EL (cell line): ENCODE measurements at regions not wholly inside any gene's neighbourhood (a gene's known extent, or its start where the extent isn't known, plus 50 kb on each side); places are given as distances from the start of the nearest gene placed in this dataset.
"Not testable (repeated sequence)": the region's sequence is repeated elsewhere in the genome, so short reads cannot be mapped to it uniquely, and the experiment has no call there.

Source experiments
- DNase-seq: peaks from one replicate; pipeline ENCODE4 v3.0.0-alpha.2; 2016

DNA sequence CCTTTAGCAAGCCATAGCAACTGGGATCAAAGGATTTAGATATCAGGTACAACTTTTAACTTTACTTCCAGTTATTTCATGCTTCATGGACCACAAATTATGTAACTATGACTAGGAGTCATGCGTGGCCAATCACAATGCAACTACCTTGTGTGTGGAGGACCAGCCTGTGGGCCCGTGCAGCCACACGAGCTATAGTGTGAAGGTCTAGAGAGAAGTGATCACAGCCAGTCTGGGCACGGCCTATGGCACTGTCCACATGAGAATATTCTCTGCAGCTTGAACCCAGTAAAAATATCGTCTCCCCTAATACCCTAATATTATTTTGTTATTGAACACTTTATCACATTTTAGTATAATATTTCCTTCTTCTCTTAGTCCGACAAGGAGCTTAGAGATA, 464.9 kb upstream of the MIR17HG start:
- DNase-seq, result no peak

DNA sequence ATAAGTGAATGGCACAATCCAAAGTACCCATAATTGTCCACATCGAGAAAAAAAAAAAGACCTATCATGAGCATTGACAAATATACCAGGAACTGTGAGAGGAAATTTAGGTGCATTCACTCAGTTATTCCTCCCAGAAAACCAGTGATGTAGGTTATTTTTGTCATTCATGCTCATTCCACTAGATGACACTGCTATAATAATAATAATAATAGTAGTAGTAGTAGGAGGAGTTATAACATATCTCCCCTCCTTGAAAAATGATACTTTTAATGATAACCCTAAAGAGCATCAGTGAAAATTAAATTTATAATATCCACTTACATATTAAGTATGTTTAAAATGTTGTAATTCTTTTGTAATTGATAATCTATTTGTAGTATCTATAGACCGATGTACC, 463.9 kb upstream of the MIR17HG start:
- no peak for DNase-seq

- no peak for DNase-seq
Observed at GRCh38 chr13:90884066-90884465, 463.4 kb upstream of the MIR17HG start.

DNA sequence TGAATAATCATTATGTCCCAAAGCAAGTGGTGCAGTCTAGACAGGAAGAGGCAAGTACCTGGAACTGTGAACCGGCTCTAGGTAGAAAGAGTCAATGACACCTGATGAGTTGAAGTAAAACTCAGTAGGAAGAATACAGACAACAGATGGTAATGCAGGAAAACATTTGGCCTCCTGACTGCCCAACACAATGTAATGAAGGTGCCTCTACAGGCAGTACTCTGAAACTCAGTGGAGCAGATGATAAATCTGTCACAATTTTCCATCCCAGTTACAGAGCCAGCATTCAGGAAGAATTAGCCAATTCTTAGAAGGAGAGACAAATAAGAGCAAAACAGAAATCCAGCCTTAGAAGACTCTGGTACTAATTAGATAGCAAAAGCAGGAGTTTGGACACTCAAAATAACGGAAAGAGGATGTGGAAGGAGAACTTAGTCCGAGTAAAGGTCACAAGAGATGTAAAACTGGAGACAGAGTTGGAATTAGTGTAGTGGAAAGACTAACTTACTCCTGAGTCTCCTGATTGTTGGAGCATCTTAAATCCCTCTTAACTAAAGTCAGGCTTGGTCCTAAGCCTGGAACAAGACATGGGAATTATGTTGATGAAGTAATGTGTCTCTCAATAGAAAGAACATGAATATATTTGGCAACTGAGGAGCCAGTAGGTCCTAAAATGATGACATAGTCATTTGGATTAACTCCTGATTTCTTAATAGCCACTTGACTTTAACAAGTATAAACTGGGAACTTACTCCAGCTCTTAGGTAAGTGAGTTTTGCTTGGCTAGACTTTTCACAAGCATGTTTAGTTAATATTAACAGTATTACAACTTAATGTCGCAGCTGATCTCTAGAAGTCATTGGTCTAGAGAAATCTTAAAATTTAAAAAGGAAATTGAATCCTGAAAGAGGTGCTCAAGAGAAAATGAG, 457.3 kb upstream of the MIR17HG start:
- DNase-seq, result no peak

- no peak for DNase-seq
Observed at GRCh38 chr13:90891329-90891728, 456.2 kb upstream of the MIR17HG start.

DNA sequence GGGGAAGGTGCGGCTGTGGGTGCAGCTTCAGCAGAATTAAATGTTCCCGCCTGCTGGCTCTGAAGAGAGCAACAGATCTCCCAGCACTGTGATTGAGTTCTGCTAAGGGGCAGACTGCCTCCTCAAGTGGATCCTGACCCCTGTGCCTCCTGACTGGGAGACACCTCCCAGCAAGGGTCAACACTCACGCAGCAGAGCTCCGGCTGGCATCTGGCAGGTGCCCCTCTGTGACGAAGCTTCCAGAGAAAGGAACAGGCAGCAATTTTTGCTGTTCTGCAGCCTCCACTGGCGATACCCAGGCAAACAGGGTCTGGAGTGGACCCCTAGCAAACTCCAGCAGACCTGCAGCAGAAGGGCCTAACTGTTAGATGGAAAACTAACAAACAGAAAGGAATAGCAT, 454.3 kb upstream of the MIR17HG start:
- not testable (repeated sequence) for DNase-seq

- no peak for DNase-seq
Observed at GRCh38 chr13:90896002-90896401, 451.5 kb upstream of the MIR17HG start.

DNA sequence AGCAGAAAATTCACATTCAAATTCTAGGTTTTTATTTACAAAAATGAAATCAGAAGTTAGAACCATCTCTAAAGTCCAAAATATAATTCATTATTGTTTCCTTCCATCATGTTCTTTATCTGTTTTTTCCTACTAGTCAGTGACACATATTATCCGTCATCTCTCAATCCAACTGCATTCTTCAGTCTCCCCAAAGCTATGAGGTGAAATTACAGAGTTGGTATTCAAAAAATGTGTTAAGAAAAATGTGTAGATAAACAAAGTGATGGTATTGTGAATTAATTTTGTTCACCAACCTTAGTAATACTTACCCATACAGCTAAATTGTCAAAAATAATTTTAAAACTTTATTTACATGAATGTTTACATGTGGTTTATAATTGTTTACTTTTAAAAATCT, 448.7 kb upstream of the MIR17HG start:
- no peak for DNase-seq

DNA sequence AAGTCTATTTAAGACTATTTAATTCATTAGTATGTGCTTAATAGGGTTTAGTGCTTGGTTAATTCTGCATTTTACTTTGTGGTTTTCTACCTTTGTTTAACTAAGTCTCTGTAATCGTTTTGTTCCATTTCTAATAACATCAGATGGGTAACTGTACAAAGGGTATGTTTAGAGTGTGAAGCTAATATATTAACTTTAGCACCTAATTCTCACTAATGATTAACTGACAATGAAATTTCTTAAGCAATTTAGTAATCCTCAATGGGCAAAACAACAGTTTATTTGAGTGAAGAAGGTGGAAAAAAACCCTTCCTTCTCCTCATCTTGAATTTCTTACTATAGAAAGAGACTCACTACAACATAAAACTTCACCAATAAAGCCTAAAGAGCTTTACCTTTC, 448.1 kb upstream of the MIR17HG start:
- DNase-seq, result no peak

- DNase-seq, result no peak
Observed at GRCh38 chr13:90902255-90902654, 445.2 kb upstream of the MIR17HG start.

DNA sequence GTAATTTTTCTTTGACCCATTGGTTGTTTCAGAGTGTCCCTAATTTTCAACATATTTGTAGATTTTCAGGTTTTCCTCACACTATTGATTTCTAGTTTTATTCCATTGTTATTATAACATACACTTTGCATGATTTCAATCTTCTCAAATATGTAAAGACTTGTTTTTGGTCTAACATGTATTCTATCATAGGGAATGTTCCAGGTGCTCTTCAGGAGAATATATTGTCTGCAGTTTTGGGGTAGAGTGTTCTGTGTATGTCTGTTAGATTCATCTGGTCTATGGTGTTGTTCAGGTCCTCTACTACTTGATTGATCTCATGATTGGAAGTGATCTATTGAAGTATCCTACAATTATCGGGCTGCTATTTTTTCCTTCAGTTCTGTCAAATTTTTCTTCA, 440.9 kb upstream of the MIR17HG start:
- no peak for DNase-seq

GRCh38 chr13:90908792-90909191, 438.7 kb upstream of the MIR17HG start:
- DNase-seq, result no peak

DNA sequence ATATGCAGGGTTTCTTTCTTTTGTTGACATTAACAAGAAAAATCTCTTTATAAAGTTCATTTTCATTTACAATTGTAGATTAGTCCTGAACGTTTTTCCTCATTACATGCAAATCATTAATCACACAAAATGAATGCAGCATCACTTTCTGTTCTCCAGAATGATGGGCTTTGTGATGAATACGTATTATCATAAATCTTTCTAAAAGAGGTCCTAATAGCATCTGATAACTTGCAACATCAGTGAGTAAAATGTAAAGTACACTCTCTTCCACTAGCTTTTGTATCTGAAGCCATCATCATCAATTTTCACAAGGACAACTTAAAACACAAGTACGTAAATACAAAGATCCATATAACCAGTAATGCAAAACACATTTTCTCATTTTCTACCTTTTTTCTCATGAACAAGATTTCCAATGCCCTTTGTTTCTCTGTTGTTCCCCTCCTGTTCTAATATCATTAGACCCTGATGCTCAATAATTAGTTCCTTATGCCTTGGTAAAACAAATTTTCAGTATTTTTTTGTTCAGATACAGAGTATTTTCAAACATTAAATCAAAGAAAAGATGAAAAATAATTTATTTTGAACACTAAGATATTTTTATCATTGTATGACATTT, 437.4 kb upstream of the MIR17HG start:
- DNase-seq, result no peak

GRCh38 chr13:90912247-90912646, 435.2 kb upstream of the MIR17HG start:
- DNase-seq, result no peak

- no peak for DNase-seq
Observed at GRCh38 chr13:90918536-90918935, 429.0 kb upstream of the MIR17HG start.

- no peak for DNase-seq
Observed at GRCh38 chr13:90919153-90919552, 428.3 kb upstream of the MIR17HG start.

DNA sequence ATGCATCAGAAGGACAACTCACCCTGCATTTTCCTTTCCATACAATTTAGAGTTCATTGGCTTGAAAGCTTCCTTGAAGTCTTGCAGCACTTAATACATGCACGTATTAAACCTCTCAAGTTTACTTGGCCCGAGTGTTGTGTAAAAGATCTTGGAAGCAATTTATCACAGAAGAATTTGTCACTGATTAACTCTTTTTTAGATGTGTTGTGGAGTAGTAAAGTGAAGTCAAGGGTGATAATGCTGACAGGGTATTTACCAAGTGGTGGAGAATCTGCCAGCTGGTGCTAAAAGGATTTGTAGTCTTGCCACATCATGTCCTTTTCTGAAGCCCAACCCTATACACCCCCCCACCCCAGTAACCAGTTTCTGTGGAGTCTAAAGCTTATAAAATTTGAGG, 421.0 kb upstream of the MIR17HG start:
- DNase-seq, result no peak

- DNase-seq, result no peak
Observed at GRCh38 chr13:90928109-90928508, 419.4 kb upstream of the MIR17HG start.

GRCh38 chr13:90933097-90933826, 414.2 kb upstream of the MIR17HG start:
- DNase-seq, result no peak

DNA sequence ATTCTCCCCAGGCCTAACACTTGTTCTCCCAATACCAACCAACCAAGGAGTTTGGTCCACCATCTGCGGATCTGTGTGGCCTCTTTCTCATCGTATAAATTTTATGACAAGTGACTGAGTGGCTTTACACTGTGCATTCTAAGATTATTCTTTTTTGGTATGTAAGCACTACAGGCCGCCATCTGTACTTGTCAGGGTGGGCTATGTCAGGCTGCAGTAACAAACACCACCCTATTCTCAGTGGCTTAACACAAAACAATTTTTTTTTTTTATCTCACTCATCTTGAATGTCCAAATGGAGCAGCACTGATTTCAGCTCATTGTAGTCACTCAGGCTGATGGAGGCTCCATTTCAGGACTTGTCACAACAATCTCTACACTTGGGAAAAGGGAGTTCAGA, 412.7 kb upstream of the MIR17HG start:
- no peak for DNase-seq

GRCh38 chr13:90938848-90939247, 408.6 kb upstream of the MIR17HG start:
- no peak for DNase-seq

DNA sequence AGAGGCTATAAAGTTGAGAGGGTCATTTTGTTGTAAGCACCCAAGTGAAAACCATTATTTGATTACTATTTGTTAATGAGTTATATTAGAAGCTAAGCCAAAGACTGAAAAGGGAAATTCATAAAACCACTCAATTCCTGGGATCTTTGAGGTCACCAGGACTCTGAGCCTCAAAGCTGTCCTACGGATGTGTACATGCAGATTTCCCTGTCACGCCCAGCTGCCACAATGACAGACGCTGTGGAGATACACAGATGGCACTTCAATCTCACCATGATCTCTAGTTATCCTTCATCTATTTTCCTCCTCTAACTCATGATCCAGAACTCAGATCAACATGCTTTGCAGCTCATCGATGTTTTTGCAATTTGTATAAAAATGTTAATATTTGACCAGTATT, 403.5 kb upstream of the MIR17HG start:
- no peak for DNase-seq

DNA sequence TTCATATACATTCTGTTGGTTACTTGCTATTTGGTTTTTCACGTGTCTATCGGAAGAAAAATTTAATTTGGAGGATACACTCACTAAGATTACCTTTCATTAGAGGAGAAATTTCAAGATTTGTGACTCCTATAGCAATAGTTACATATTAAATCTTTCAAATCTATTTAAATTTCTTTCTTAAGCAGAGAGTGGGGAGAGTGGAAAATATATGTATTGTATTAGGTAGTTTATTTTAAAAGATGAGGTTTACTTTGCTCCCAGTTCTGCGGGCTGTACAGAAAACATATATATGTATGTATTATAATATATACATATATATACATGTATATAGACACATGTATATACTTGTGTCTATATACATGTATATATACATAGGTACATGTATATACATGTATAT, 402.3 kb upstream of the MIR17HG start:
- not testable (repeated sequence) for DNase-seq

- not testable (repeated sequence) for DNase-seq
Observed at GRCh38 chr13:90946125-90946524, 401.4 kb upstream of the MIR17HG start.
